Common myeloid progenitor, CD34-positive (primary cell): ENCODE measurements at regions not wholly inside any gene's neighbourhood (a gene's known extent, or its start where the extent isn't known, plus 50 kb on each side); places are given as distances from the start of the nearest gene placed in this dataset.
A peak's percentile ranks its signal among the peaks of the same experiment; 100 is the strongest.

ENCODE experiments used
- CTCF ChIA-PET: fragments of 350-600 bp; sonication (Branson Sonifier 250); formaldehyde crosslinking; loops from one replicate; lab custom pipeline; 2021; ENCODE audit warnings: antibody characterized with exemption; lab: Charles Lee
- POLR2A ChIA-PET: fragments of 350-600 bp; sonication (Branson Sonifier 250); formaldehyde crosslinking; loops from one replicate; lab custom pipeline; 2021; ENCODE audit warnings: antibody characterized with exemption; lab: Charles Lee
- DNase-seq, 3 donors: peaks; one replicate each; pipeline versions ENCODE4 v3.0.0 to v3.0.0-alpha.2; 2013
- H3K27ac ChIP-seq, 2 experiments: 1 replicate in 1 of 2; 2 replicates in 1 of 2; pipeline ENCODE4 v1.7.0; 2013; ENCODE audit warnings: inconsistent platforms in 2 of 2, low read length in 2 of 2, mild to moderate bottlenecking in 2 of 2, low read depth in 1 of 2, moderate library complexity in 1 of 2; ENCODE audit not compliant: severe bottlenecking in 2 of 2, insufficient read depth in 1 of 2, poor library complexity in 1 of 2
- H3K27me3 ChIP-seq, 5 experiments: replicated peaks in 2 of 5; 1 replicate in 3 of 5; 2 replicates in 2 of 5; pipeline versions ENCODE4 v1.6.1 to v1.7.0; 2013; ENCODE audit warnings: low read length in 4 of 5, mild to moderate bottlenecking in 2 of 5, moderate library complexity in 2 of 5, inconsistent platforms in 1 of 5; ENCODE audit not compliant: insufficient read depth in 5 of 5, control insufficient read depth in 4 of 5
- H3K36me3 ChIP-seq, 4 experiments: 1 replicate in 2 of 4; 2 replicates in 2 of 4; pipeline versions ENCODE4 v1.6.1 to v1.7.0; 2013; ENCODE audit warnings: low read length in 3 of 4, control low read depth in 1 of 4, mild to moderate bottlenecking in 1 of 4; ENCODE audit not compliant: control insufficient read depth in 4 of 4, insufficient read depth in 4 of 4
- H3K4me1 ChIP-seq, 4 experiments: 1 replicate in 3 of 4; 2 replicates in 1 of 4; pipeline versions ENCODE4 v1.6.1 to v1.7.1; 2013; ENCODE audit warnings: low read length in 3 of 4, mild to moderate bottlenecking in 3 of 4, control low read depth in 1 of 4, inconsistent platforms in 1 of 4, moderate library complexity in 1 of 4; ENCODE audit not compliant: control insufficient read depth in 4 of 4, insufficient read depth in 4 of 4; ENCODE audit errors: control extremely low read depth in 1 of 4
- H3K4me3 ChIP-seq, 7 experiments: 1 replicate in 4 of 7; 2 replicates in 3 of 7; pipeline versions ENCODE4 v1.5.1 to v1.7.0; 2013; ENCODE audit warnings: mild to moderate bottlenecking in 7 of 7, low read length in 6 of 7, moderate library complexity in 6 of 7, inconsistent platforms in 2 of 7, low read depth in 2 of 7, control low read depth in 1 of 7; ENCODE audit not compliant: insufficient read depth in 4 of 7, control insufficient read depth in 1 of 7; ENCODE audit errors: extremely low read depth in 1 of 7
- H3K9me3 ChIP-seq, 5 experiments: 1 replicate in 4 of 5; 2 replicates in 1 of 5; pipeline versions ENCODE4 v1.6.1 to v1.7.1; 2013; ENCODE audit warnings: low read length in 4 of 5, mild to moderate bottlenecking in 2 of 5, inconsistent platforms in 1 of 5, low read depth in 1 of 5, moderate library complexity in 1 of 5; ENCODE audit not compliant: control insufficient read depth in 4 of 5, insufficient read depth in 2 of 5; ENCODE audit errors: control extremely low read depth in 1 of 5
- WGBS: methylation state at CpG from one replicate; pipeline ENCODE4 v1.1.5; 2013; ENCODE audit not compliant: insufficient coverage; 5-methylcytosine and 5-hydroxymethylcytosine counted together

DNA sequence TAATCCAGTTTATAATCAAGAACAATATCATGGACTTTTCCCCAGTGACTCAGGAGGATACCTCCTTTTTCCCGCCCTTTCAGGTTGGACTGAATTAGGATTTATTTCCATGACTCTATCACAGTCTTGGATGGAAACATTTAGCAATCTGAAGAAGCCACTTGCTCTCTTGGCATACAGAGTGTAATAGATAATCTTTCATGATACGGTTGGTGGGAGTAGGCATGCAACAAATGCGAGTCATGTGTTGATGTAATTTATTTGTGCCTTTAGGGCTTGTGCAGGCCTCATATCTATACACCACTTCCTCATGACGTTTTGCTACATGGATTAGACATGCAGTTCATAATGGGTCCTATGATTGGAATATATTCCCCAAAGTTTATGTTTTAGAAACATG, 54.2 kb upstream of the MCTP2 start:
- ChIA-PET CTCF (interaction anchor here (4.3 kb wide), 1 partner anchor 146 kb away, joined by 19 read pairs; no protein-coding TSS in a partner anchor), POLR2A (no interaction called here)
- Histone ChIP-seq H3K27me3 (no peaks in the 10 kb centered on the region), H3K27ac (no peak overlapping the region), H3K4me3 (no peak overlapping the region), H3K4me1 (peaks cover 7 to 25% (median 19%) of the 10 kb centered on the region in 4 experiments), H3K36me3 (no peaks in the 10 kb centered on the region), H3K9me3 (peaks cover 0 to 6% (median 0%) of the 10 kb centered on the region in 5 experiments)
- no CpG with 5 or more reads among the region's 4 CpGs for WGBS
- DNase-seq, result peak in 2 of 3 donors; percentile 46 to 63

- H3K27me3 ChIP-seq, result no peaks in the 10 kb centered on the region
- H3K9me3 ChIP-seq, result peaks cover 0 to 6% (median 0%) of the 10 kb centered on the region in 5 experiments
- H3K36me3 ChIP-seq, result no peaks in the 10 kb centered on the region
- H3K4me1 ChIP-seq, result peaks cover 7 to 25% (median 19%) of the 10 kb centered on the region in 4 experiments
- DNase-seq, result no peak
- WGBS, result 100% methylated on average over 1 of the region's 1 CpG
- ChIA-PET POLR2A (no interaction called here), CTCF (interaction anchor here (1.0 to 4.3 kb wide), 3 partner anchors 17 to 148 kb away, joined by 3 to 19 read pairs (median 4); no protein-coding TSS in a partner anchor)
- H3K4me3 ChIP-seq, result no peak overlapping the region
- no peak overlapping the region for H3K27ac ChIP-seq
Observed at GRCh38 chr15:94175420-94175819, 55.9 kb upstream of the MCTP2 start.

- CTCF ChIA-PET, result interaction anchor here (0.7 to 4.3 kb wide), 13 partner anchors 11 to 158 kb away, joined by 3 to 19 read pairs (median 5); no protein-coding TSS in a partner anchor
- POLR2A ChIA-PET, result interaction anchor here (1.3 to 1.4 kb wide), 2 partner anchors 55 to 57 kb away, joined by 3 to 4 read pairs; partner anchors contain the start of gene MCTP2
Observed at GRCh38 chr15:94174399-94174802, 57.0 kb upstream of the MCTP2 start.

GRCh38 chr15:94168250-94168649, 63.1 kb upstream of the MCTP2 start:
- WGBS, result 88% methylated on average over 7 of the region's 8 CpGs
- CTCF ChIA-PET, result interaction anchor here (0.7 to 8.6 kb wide), 7 partner anchors 11 to 156 kb away, joined by 3 to 222 read pairs (median 3); no protein-coding TSS in a partner anchor
- peaks cover 2 to 14% (median 12%) of the 10 kb centered on the region in 4 experiments for H3K4me1 ChIP-seq
- POLR2A ChIA-PET, result interaction anchor here (0.7 kb wide), 1 partner anchor 14 kb away, joined by 3 read pairs; no protein-coding TSS in a partner anchor
- no peaks in the 10 kb centered on the region for H3K36me3 ChIP-seq
- no peak overlapping the region for H3K4me3 ChIP-seq
- H3K9me3 ChIP-seq, result peaks cover 0 to 11% (median 0%) of the 10 kb centered on the region in 5 experiments
- no peak overlapping the region for H3K27ac ChIP-seq
- no peaks in the 10 kb centered on the region for H3K27me3 ChIP-seq
- DNase-seq, result peak; percentile 45 to 55 (median 46)

More at GRCh38 chr15:94174399-94174802, 57.0 kb upstream of the MCTP2 start:
- Histone ChIP-seq H3K9me3 (peaks cover 0 to 6% (median 0%) of the 10 kb centered on the region in 5 experiments), H3K27ac (no peak overlapping the region), H3K36me3 (no peaks in the 10 kb centered on the region), H3K27me3 (no peaks in the 10 kb centered on the region), H3K4me1 (peaks cover 7 to 25% (median 19%) of the 10 kb centered on the region in 4 experiments), H3K4me3 (peak overlapping the region in 1 of 7 experiments; percentile 20)
- DNase-seq, result peak; percentile 91 to 98 (median 96)

- H3K4me3 ChIP-seq, result no peak overlapping the region
- H3K27me3 ChIP-seq, result no peaks in the 10 kb centered on the region
- WGBS, result 91% methylated on average over 1 of the region's 3 CpGs
- CTCF ChIA-PET, result interaction anchor here (0.8 to 8.6 kb wide), 17 partner anchors 9 to 302 kb away, joined by 3 to 222 read pairs (median 12); partner anchors contain the start of gene MCTP2
- H3K27ac ChIP-seq, result no peak overlapping the region
- peaks cover 0 to 5% (median 0%) of the 10 kb centered on the region in 5 experiments for H3K9me3 ChIP-seq
- POLR2A ChIA-PET, result interaction anchor here (1.1 to 1.8 kb wide), 2 partner anchors 64 to 159 kb away, joined by 3 to 10 read pairs; no protein-coding TSS in a partner anchor
- no peaks in the 10 kb centered on the region for H3K36me3 ChIP-seq
- H3K4me1 ChIP-seq, result peaks cover 0 to 8% (median 7%) of the 10 kb centered on the region in 4 experiments
- no peak for DNase-seq
Observed at GRCh38 chr15:94164971-94165370, 66.4 kb upstream of the MCTP2 start.

DNA sequence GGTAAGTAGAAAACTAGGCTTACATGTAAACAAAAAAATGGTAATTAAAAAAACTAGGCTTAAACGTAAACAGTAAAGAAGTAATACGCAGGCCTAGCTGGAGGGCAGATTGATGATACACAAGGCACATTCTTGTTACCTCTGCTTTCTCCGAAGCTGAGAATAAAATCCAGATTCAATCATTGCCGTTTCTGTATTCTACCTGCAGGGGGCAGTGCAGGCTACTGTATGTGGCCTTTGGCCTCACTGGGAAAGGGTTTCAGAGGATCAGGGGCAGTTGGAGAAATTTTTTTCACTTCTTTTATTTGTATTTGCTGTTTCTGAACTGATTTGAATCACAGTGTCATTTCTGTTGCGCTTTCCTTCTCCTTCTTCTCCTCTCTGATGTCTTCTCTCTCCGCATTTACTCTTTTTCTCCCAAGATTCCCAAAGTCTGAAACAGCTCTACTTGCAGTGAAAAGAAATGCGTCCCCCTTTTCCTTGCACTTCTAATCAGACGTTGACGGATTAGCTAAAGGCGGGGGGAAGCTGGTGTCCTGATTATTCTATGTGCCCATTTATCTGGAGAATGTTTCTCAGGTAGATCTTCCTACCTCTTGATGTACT, 67.1 kb upstream of the MCTP2 start:
- CTCF ChIA-PET, result interaction anchor here (0.7 to 8.6 kb wide), 20 partner anchors 9 to 303 kb away, joined by 3 to 222 read pairs (median 6); partner anchors contain the start of gene MCTP2
- POLR2A ChIA-PET, result interaction anchor here (1.0 to 1.8 kb wide), 2 partner anchors 77 to 160 kb away, joined by 3 to 10 read pairs; no protein-coding TSS in a partner anchor

More for the DNA sequence above, 67.1 kb upstream of the MCTP2 start:
- Histone ChIP-seq H3K9me3 (peaks cover 0 to 5% (median 0%) of the 10 kb centered on the region in 5 experiments), H3K36me3 (no peaks in the 10 kb centered on the region), H3K4me1 (peaks cover 0 to 8% (median 7%) of the 10 kb centered on the region in 4 experiments), H3K4me3 (no peak overlapping the region), H3K27ac (no peak overlapping the region), H3K27me3 (no peaks in the 10 kb centered on the region)
- 54% methylated on average over 4 of the region's 10 CpGs for WGBS
- peak; percentile 71 to 87 (median 79) for DNase-seq
